ENCODE measurements at regions not wholly inside any gene's neighbourhood (a gene's known extent, or its start where the extent isn't known, plus 50 kb on each side); places are given as distances from the start of the nearest gene placed in this dataset.

DNA sequence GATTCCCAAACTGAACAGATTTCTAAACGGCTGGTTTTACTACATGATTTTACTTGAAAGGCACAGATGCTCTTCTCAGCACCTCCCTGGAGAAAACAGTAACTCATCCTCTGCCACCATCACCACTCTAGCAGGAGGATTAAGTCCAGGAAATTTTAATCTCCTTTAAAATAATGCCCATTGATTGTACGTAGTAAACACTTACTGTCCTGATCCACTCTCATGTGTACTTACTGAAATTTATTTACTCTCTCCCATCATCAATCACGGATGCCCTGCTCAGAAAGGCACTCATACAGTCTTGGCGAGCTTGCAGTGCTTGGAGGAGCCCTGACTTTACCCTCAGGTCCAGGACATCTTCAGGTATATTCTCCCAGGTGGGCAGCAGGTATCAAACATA lies 239.8 kb upstream of the EGLN3 start:
- no peaks in the 10 kb centered on the region for H3K27me3 ChIP-seq (ENCODE audit: control insufficient read depth, insufficient read depth, low read length)
- no peak overlapping the region for H3K4me3 ChIP-seq (ENCODE audit: low read depth, low read length)
- H3K4me1 ChIP-seq (ENCODE audit: control insufficient read depth, insufficient read depth, low read length), result no peaks in the 10 kb centered on the region
- no peaks in the 10 kb centered on the region for H3K9me3 ChIP-seq (ENCODE audit: control insufficient read depth, insufficient read depth, low read depth, low read length)
- no peak overlapping the region for H3K9ac ChIP-seq (ENCODE audit: low read length)
- no peaks in the 10 kb centered on the region for H3K36me3 ChIP-seq (ENCODE audit: control insufficient read depth, insufficient read depth, low read length)
- no peak overlapping the region for H3K27ac ChIP-seq (ENCODE audit: low read depth, low read length)

DNA sequence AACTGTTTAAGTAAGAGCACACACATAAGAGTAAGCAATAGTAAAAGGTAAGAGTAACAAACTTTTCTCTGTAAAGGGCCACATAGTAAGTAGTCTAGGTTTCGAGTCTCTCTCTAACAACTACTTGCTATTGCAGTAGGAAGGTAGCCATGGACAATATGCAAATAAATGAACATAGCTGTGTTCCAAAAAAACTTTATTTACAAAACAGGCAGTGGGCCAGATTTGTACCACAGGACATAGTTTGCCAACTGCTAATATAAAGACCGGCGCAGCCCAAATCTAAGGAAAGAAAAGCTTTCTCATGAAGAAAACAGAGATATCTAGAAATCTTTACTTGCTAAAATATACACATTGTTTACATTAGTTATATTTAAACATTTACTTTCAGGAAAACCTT lies 239.0 kb upstream of the EGLN3 start:
- no peak overlapping the region for H3K27ac ChIP-seq (ENCODE audit: low read depth, low read length)
- H3K9ac ChIP-seq (ENCODE audit: low read length), result no peak overlapping the region
- H3K9me3 ChIP-seq (ENCODE audit: control insufficient read depth, insufficient read depth, low read depth, low read length), result no peaks in the 10 kb centered on the region
- H3K4me1 ChIP-seq (ENCODE audit: control insufficient read depth, insufficient read depth, low read length), result no peaks in the 10 kb centered on the region
- no peaks in the 10 kb centered on the region for H3K36me3 ChIP-seq (ENCODE audit: control insufficient read depth, insufficient read depth, low read length)
- no peak overlapping the region for H3K4me3 ChIP-seq (ENCODE audit: low read depth, low read length)
- no peaks in the 10 kb centered on the region for H3K27me3 ChIP-seq (ENCODE audit: control insufficient read depth, insufficient read depth, low read length)

DNA sequence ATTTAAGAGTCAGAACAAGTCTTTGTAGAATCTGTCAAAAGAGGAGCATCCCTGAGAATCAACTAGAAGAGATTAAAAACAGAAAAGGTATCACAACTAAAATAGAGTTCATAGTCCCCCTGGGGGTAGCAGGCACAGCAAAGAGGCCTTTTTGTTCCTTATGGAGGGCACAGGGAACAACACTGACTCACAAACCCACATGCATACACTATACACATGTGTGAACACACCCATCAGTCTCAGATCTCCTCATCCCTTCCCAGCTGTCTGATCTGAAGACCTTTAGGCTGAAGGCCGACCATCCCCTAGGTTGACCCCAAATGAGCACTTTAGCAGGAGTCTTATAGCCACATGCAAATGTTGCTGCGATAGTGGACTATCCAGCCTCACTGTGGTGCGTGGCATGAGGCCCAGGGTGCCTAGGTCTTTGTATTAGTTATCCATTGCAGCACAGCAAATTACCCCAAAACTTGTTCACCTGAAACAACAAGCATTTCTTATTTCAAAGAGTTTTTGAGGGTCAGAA lies 236.7 kb upstream of the EGLN3 start:
- Histone ChIP-seq H3K4me3 (ENCODE audit: low read depth, low read length) (no peak overlapping the region), H3K4me1 (ENCODE audit: control insufficient read depth, insufficient read depth, low read length) (no peaks in the 10 kb centered on the region), H3K9me3 (ENCODE audit: control insufficient read depth, insufficient read depth, low read depth, low read length) (no peaks in the 10 kb centered on the region), H3K27me3 (ENCODE audit: control insufficient read depth, insufficient read depth, low read length) (no peaks in the 10 kb centered on the region), H3K36me3 (ENCODE audit: control insufficient read depth, insufficient read depth, low read length) (no peaks in the 10 kb centered on the region), H3K9ac (ENCODE audit: low read length) (no peak overlapping the region), H3K27ac (ENCODE audit: low read depth, low read length) (no peak overlapping the region)

DNA sequence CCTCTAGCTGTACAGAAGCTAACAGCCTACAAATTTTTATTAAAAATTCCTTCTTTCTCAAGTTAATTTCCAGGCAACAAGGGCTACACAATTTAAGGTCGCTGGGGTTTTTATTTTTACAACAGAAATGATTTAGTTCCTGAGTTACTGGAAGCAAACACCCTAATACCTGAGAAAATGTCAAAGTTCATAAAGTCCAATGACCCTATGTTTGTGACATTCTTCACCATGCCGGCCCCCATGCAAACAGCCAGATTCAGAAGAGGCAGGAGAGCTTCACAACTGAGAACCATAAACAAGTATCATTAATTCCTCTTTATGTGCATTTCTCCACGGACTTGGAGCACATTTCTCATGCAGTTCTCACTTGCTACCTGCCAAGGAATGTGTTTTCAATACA lies 236.2 kb upstream of the EGLN3 start:
- Histone ChIP-seq H3K27ac (ENCODE audit: low read depth, low read length) (no peak overlapping the region), H3K9ac (ENCODE audit: low read length) (no peak overlapping the region), H3K4me3 (ENCODE audit: low read depth, low read length) (no peak overlapping the region), H3K27me3 (ENCODE audit: control insufficient read depth, insufficient read depth, low read length) (no peaks in the 10 kb centered on the region), H3K4me1 (ENCODE audit: control insufficient read depth, insufficient read depth, low read length) (no peaks in the 10 kb centered on the region), H3K36me3 (ENCODE audit: control insufficient read depth, insufficient read depth, low read length) (no peaks in the 10 kb centered on the region), H3K9me3 (ENCODE audit: control insufficient read depth, insufficient read depth, low read depth, low read length) (no peaks in the 10 kb centered on the region)

DNA sequence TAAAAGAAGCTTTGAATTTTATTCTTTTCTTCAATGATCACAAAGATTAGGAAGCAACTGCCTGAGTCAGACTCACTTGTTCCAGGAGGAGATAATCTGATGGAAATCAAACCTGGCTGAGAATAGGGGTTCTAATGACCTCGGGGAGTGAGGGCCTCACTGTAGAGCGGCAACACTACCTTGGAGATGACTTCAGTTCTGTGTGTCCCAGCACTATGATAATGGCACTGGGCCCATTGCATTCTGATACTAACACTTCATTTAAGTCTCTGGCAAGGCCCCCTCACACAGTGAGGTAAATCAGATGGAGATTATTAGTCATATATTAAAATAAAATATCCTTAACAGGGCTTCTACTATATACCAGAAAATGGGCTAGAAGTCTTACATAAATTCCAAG lies 233.3 kb upstream of the EGLN3 start:
- H3K36me3 ChIP-seq (ENCODE audit: control insufficient read depth, insufficient read depth, low read length), result no peaks in the 10 kb centered on the region

DNA sequence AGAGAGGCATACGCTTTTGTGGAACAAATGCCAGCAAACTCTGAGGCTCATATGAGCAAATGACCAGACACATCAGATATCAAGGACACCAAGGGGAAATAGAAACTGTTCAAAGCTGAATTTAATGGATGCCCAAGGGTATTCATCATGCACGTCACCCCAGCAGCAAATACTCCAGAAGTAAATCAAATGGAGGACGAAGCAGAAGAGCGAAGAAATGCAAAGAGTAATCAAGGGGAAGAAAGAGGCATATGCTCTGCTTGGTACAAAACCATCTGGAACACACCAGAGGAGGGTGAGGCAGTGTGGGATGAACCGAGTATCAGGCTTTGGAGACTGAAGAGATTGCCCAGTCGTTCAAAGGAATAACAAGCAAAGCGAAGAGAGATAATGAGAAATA lies 232.6 kb upstream of the EGLN3 start:
- H3K9me3 ChIP-seq (ENCODE audit: control insufficient read depth, insufficient read depth, low read depth, low read length), result no peaks in the 10 kb centered on the region
- H3K27me3 ChIP-seq (ENCODE audit: control insufficient read depth, insufficient read depth, low read length), result no peaks in the 10 kb centered on the region
- no peak overlapping the region for H3K4me3 ChIP-seq (ENCODE audit: low read depth, low read length)
- peaks cover 5% of the 10 kb centered on the region; the same call in 1 of the 2 replicates for H3K4me1 ChIP-seq (ENCODE audit: control insufficient read depth, insufficient read depth, low read length)
- H3K9ac ChIP-seq (ENCODE audit: low read length), result no peak overlapping the region
- H3K27ac ChIP-seq (ENCODE audit: low read depth, low read length), result no peak overlapping the region
- H3K36me3 ChIP-seq (ENCODE audit: control insufficient read depth, insufficient read depth, low read length), result no peaks in the 10 kb centered on the region

More for the DNA sequence above, 233.3 kb upstream of the EGLN3 start:
- Histone ChIP-seq H3K9ac (ENCODE audit: low read length) (no peak overlapping the region), H3K4me1 (ENCODE audit: control insufficient read depth, insufficient read depth, low read length) (peaks cover 5% of the 10 kb centered on the region; the same call in 1 of the 2 replicates), H3K4me3 (ENCODE audit: low read depth, low read length) (no peak overlapping the region), H3K9me3 (ENCODE audit: control insufficient read depth, insufficient read depth, low read depth, low read length) (no peaks in the 10 kb centered on the region), H3K27ac (ENCODE audit: low read depth, low read length) (no peak overlapping the region), H3K27me3 (ENCODE audit: control insufficient read depth, insufficient read depth, low read length) (no peaks in the 10 kb centered on the region)

DNA sequence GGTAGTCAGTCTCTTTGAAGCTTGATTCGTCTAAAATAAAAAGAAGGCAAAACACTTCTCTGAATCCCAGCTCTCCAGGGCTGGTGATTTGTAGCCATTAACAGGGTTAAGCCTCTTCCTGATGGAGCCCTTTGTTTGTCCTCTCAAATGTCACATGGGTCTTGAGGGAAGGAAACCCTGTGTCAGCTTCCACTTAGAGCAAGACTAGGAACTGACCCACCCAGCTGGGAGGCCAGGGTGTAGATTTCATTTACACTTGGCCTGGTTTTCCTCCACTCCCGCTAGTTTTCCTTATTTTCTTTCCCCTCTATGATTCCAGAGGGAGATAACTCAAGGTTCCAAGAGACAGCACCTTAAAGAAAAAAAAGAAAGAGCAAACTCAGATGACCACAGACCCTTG lies 230.5 kb upstream of the EGLN3 start:
- Histone ChIP-seq H3K36me3 (ENCODE audit: control insufficient read depth, insufficient read depth, low read length) (no peaks in the 10 kb centered on the region), H3K4me3 (ENCODE audit: low read depth, low read length) (no peak overlapping the region), H3K27ac (ENCODE audit: low read depth, low read length) (no peak overlapping the region), H3K9me3 (ENCODE audit: control insufficient read depth, insufficient read depth, low read depth, low read length) (no peaks in the 10 kb centered on the region), H3K9ac (ENCODE audit: low read length) (no peak overlapping the region), H3K27me3 (ENCODE audit: control insufficient read depth, insufficient read depth, low read length) (no peaks in the 10 kb centered on the region), H3K4me1 (ENCODE audit: control insufficient read depth, insufficient read depth, low read length) (peaks cover 5% of the 10 kb centered on the region; the same call in 1 of the 2 replicates)

DNA sequence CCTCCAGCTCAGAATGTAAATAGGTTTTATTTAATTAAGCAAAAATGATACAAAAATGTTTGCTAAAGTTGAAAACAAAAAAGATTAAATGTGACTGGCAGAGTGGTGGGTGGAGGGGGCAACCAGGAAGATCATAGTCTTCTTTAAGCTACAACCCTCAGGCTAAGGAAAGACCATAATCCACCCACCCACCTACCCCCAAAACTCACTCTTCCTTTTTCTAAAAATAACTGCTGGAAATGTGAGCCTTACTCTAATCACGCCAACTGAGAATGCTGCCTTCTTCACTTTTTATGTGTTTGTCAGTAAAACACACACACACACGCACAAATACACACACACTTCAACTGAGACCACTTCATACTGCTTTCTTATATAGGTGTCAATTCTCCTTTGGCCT lies 230.0 kb upstream of the EGLN3 start:
- no peak overlapping the region for H3K27ac ChIP-seq (ENCODE audit: low read depth, low read length)
- peaks cover 5% of the 10 kb centered on the region; the same call in 1 of the 2 replicates for H3K4me1 ChIP-seq (ENCODE audit: control insufficient read depth, insufficient read depth, low read length)
- no peaks in the 10 kb centered on the region for H3K9me3 ChIP-seq (ENCODE audit: control insufficient read depth, insufficient read depth, low read depth, low read length)
- H3K4me3 ChIP-seq (ENCODE audit: low read depth, low read length), result no peak overlapping the region
- no peak overlapping the region for H3K9ac ChIP-seq (ENCODE audit: low read length)
- no peaks in the 10 kb centered on the region for H3K36me3 ChIP-seq (ENCODE audit: control insufficient read depth, insufficient read depth, low read length)
- no peaks in the 10 kb centered on the region for H3K27me3 ChIP-seq (ENCODE audit: control insufficient read depth, insufficient read depth, low read length)

DNA sequence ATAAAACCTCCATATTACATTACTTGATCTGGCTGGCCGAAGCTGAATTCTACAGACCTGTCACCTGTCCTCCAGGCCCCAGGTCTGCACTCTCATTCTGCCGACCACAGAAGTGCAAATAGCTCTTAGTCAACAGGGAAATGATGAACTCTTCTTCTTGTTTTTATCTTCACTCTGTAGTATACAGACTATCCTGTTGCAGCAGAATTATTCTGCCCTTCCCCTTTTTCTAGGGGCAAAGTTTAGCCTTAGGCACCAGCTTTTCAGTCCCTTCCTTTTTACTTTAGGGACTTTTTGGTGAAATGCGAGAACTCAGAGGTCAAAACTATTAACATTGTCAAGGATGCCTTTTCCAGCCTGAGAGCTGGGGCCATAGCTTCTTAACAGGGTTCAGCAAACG lies 229.6 kb upstream of the EGLN3 start:
- H3K4me3 ChIP-seq (ENCODE audit: low read depth, low read length), result no peak overlapping the region
- peaks cover 5% of the 10 kb centered on the region; the same call in 1 of the 2 replicates for H3K4me1 ChIP-seq (ENCODE audit: control insufficient read depth, insufficient read depth, low read length)
- no peaks in the 10 kb centered on the region for H3K36me3 ChIP-seq (ENCODE audit: control insufficient read depth, insufficient read depth, low read length)
- no peak overlapping the region for H3K9ac ChIP-seq (ENCODE audit: low read length)
- no peak overlapping the region for H3K27ac ChIP-seq (ENCODE audit: low read depth, low read length)
- H3K9me3 ChIP-seq (ENCODE audit: control insufficient read depth, insufficient read depth, low read depth, low read length), result no peaks in the 10 kb centered on the region
- no peaks in the 10 kb centered on the region for H3K27me3 ChIP-seq (ENCODE audit: control insufficient read depth, insufficient read depth, low read length)

DNA sequence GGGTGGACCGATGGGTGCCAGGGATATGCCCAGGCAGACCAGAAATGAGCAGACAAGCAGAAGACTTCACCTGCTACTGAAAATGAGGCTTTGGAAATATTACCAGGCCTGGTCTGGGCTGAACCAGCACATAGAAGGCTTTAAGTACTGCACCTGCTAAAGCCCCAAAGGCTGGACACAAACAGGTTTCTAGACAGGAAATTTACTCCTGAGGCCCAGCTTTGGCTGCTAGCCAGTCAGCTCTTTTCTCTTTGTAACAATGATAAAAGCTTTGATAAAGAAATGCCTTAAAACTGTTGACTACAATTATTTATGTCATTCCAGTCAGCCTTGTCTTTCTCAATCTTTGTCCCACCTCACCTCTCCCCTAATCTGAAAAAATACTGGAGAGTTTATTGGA lies 228.9 kb upstream of the EGLN3 start:
- H3K9ac ChIP-seq (ENCODE audit: low read length), result no peak overlapping the region
- no peak overlapping the region for H3K27ac ChIP-seq (ENCODE audit: low read depth, low read length)
- H3K4me3 ChIP-seq (ENCODE audit: low read depth, low read length), result no peak overlapping the region
- H3K9me3 ChIP-seq (ENCODE audit: control insufficient read depth, insufficient read depth, low read depth, low read length), result no peaks in the 10 kb centered on the region
- H3K27me3 ChIP-seq (ENCODE audit: control insufficient read depth, insufficient read depth, low read length), result no peaks in the 10 kb centered on the region
- no peaks in the 10 kb centered on the region for H3K36me3 ChIP-seq (ENCODE audit: control insufficient read depth, insufficient read depth, low read length)
- peaks cover 5% of the 10 kb centered on the region; the same call in 1 of the 2 replicates for H3K4me1 ChIP-seq (ENCODE audit: control insufficient read depth, insufficient read depth, low read length)

DNA sequence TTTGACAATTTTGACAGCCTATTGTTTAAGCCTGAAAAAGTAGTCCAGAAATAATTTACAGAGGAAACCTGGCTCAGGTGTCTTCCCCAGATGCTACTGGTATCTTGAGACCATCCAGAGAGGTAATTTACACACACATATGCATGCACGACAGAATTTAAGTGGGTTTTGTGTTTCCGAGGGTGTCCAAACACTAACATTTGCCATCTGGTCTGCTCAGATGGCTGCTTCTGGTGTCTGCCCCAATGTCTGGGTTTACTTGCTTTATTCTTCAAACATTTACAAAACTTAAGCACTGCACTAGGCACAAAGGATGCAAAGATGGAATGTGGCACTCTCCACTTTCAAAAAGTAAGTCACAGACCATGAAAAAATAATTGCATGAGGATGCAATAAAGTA lies 226.6 kb upstream of the EGLN3 start:
- H3K9ac ChIP-seq (ENCODE audit: low read length), result no peak overlapping the region
- no peaks in the 10 kb centered on the region for H3K27me3 ChIP-seq (ENCODE audit: control insufficient read depth, insufficient read depth, low read length)
- H3K27ac ChIP-seq (ENCODE audit: low read depth, low read length), result no peak overlapping the region
- H3K36me3 ChIP-seq (ENCODE audit: control insufficient read depth, insufficient read depth, low read length), result no peaks in the 10 kb centered on the region
- peaks cover 5% of the 10 kb centered on the region; the same call in 1 of the 2 replicates for H3K4me1 ChIP-seq (ENCODE audit: control insufficient read depth, insufficient read depth, low read length)
- no peaks in the 10 kb centered on the region for H3K9me3 ChIP-seq (ENCODE audit: control insufficient read depth, insufficient read depth, low read depth, low read length)
- H3K4me3 ChIP-seq (ENCODE audit: low read depth, low read length), result no peak overlapping the region

DNA sequence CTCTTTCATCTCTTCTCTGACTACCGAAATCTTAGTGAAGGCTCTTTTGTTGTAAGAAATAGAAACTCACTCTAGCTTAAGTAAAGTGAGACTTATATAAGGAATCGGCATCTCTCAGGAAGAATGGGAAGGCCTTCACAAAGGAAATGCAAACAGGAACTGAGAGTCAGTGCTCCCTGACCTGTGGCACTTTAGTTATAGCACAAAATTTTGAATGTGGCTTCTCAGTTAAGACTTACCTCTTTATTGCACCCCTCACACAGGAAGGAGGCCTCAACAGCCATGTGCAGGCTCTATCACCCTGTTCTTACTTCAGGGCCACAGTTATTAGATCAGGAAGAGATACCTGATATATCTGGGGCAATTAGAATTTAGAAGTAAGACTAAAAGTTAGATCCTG lies 224.7 kb upstream of the EGLN3 start:
- Histone ChIP-seq H3K36me3 (ENCODE audit: control insufficient read depth, insufficient read depth, low read length) (no peaks in the 10 kb centered on the region), H3K27me3 (ENCODE audit: control insufficient read depth, insufficient read depth, low read length) (no peaks in the 10 kb centered on the region), H3K4me3 (ENCODE audit: low read depth, low read length) (no peak overlapping the region), H3K4me1 (ENCODE audit: control insufficient read depth, insufficient read depth, low read length) (peaks cover 4% of the 10 kb centered on the region; the same call in 1 of the 2 replicates), H3K9ac (ENCODE audit: low read length) (no peak overlapping the region), H3K9me3 (ENCODE audit: control insufficient read depth, insufficient read depth, low read depth, low read length) (no peaks in the 10 kb centered on the region), H3K27ac (ENCODE audit: low read depth, low read length) (no peak overlapping the region)
